WTC11 (cell line): ENCODE measurements at regions not wholly inside any gene's neighbourhood (a gene's known extent, or its start where the extent isn't known, plus 50 kb on each side); places are given as distances from the start of the nearest gene placed in this dataset.

Experiments used
- TF ChIP-seq, protein P1 (sequence below): sonication (generic); formaldehyde crosslinking; IDR thresholded peaks from 2 replicates; pipeline ENCODE4 v1.8.1; 2023; ENCODE audit warnings: mild to moderate bottlenecking, missing genetic modification reagents
- TF ChIP-seq, protein P2 (sequence below): fragments of 200-600 bp; IDR thresholded peaks from 2 replicates; pipeline ENCODE4 v1.8.0; 2022; ENCODE audit warnings: antibody characterized with exemption

DNA sequence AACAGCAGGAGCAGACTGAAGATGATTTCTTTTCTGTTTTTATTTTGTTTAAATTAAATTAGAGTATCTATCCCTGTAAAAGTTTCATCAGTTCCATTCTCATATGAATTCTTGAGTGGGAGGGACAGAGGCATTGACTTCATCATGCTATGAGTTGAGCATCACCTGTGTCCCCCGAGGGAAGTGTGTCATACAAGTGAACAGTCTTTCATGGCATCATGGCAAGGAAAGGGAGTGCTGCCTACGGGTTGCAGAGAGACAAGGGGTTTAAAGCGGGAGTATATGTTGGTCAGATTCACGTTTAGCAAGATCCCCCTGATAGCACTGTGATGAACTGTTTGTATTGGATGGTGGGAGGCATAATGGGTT, 52.7 kb upstream of the HIF1A start:
- TF ChIP-seq, protein P1, sequence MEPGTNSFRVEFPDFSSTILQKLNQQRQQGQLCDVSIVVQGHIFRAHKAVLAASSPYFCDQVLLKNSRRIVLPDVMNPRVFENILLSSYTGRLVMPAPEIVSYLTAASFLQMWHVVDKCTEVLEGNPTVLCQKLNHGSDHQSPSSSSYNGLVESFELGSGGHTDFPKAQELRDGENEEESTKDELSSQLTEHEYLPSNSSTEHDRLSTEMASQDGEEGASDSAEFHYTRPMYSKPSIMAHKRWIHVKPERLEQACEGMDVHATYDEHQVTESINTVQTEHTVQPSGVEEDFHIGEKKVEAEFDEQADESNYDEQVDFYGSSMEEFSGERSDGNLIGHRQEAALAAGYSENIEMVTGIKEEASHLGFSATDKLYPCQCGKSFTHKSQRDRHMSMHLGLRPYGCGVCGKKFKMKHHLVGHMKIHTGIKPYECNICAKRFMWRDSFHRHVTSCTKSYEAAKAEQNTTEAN (CRISPR knock-in tag) = no peak
- TF ChIP-seq, protein P2, sequence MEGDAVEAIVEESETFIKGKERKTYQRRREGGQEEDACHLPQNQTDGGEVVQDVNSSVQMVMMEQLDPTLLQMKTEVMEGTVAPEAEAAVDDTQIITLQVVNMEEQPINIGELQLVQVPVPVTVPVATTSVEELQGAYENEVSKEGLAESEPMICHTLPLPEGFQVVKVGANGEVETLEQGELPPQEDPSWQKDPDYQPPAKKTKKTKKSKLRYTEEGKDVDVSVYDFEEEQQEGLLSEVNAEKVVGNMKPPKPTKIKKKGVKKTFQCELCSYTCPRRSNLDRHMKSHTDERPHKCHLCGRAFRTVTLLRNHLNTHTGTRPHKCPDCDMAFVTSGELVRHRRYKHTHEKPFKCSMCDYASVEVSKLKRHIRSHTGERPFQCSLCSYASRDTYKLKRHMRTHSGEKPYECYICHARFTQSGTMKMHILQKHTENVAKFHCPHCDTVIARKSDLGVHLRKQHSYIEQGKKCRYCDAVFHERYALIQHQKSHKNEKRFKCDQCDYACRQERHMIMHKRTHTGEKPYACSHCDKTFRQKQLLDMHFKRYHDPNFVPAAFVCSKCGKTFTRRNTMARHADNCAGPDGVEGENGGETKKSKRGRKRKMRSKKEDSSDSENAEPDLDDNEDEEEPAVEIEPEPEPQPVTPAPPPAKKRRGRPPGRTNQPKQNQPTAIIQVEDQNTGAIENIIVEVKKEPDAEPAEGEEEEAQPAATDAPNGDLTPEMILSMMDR = no peak
